Liver (tissue), 8 donors: ENCODE measurements at regions not wholly inside any gene's neighbourhood (a gene's known extent, or its start where the extent isn't known, plus 50 kb on each side); places are given as distances from the start of the nearest gene placed in this dataset.

Experiments
- DNase-seq: peaks from one replicate; pipeline ENCODE4 v3.0.0-alpha.2; 2017; ENCODE audit warnings: low spot score
- H3K27ac ChIP-seq, 2 donors: one replicate each; pipeline ENCODE4 v1.7.0; 2013; ENCODE audit warnings: inconsistent platforms in 2 of 2, low read length in 2 of 2, control low read depth in 1 of 2, low read depth in 1 of 2, mild to moderate bottlenecking in 1 of 2
- H3K27me3 ChIP-seq, 4 donors: one replicate each; pipeline versions ENCODE4 v1.6.1 to v1.7.0; 2013; ENCODE audit warnings: low read length in 3 of 4, inconsistent platforms in 1 of 4, mild to moderate bottlenecking in 1 of 4, moderate library complexity in 1 of 4; ENCODE audit not compliant: control insufficient read depth in 4 of 4, insufficient read depth in 4 of 4
- H3K36me3 ChIP-seq, 4 donors: one replicate each; pipeline versions ENCODE4 v1.6.1 to v1.7.0; 2013; ENCODE audit warnings: low read length in 3 of 4, mild to moderate bottlenecking in 3 of 4, low read depth in 1 of 4, moderate library complexity in 1 of 4; ENCODE audit not compliant: control insufficient read depth in 4 of 4, insufficient read depth in 3 of 4
- H3K4me1 ChIP-seq, 4 donors: one replicate each; pipeline versions ENCODE4 v1.6.1 to v1.7.0; 2013; ENCODE audit warnings: low read length in 3 of 4, mild to moderate bottlenecking in 3 of 4, moderate library complexity in 1 of 4; ENCODE audit not compliant: control insufficient read depth in 4 of 4, insufficient read depth in 4 of 4
- H3K4me3 ChIP-seq, 3 donors: one replicate each; pipeline versions ENCODE4 v1.6.1 to v1.7.0; 2013; ENCODE audit warnings: low read length in 3 of 3, control low read depth in 1 of 3, low read depth in 1 of 3, mild to moderate bottlenecking in 1 of 3
- H3K9ac ChIP-seq, 2 donors: one replicate each; pipeline ENCODE4 v1.7.0; 2013; ENCODE audit warnings: low read length in 2 of 2, mild to moderate bottlenecking in 2 of 2, moderate library complexity in 2 of 2, control low read depth in 1 of 2, low read depth in 1 of 2
- H3K9me3 ChIP-seq, 4 donors: one replicate each; pipeline versions ENCODE4 v1.6.1 to v1.7.0; 2013; ENCODE audit warnings: low read length in 3 of 4; ENCODE audit not compliant: control insufficient read depth in 4 of 4
- EGR1 ChIP-seq, 2 donors: IDR thresholded peaks; 2 replicates each; pipeline ENCODE4 v1.6.1; 2016 to 2018; ENCODE audit warnings: antibody characterized with exemption in 2 of 2, low read depth in 2 of 2
- FOXA2 ChIP-seq: IDR thresholded peaks from 2 replicates; pipeline ENCODE4 v1.6.1; 2016; ENCODE audit warnings: antibody characterized with exemption
- GABPA ChIP-seq, 2 donors: IDR thresholded peaks in 1 of 2; conservative IDR thresholded peaks in 1 of 2; 2 replicates each; pipeline ENCODE4 v1.6.1; 2016; ENCODE audit warnings: antibody characterized with exemption in 2 of 2, mild to moderate bottlenecking in 1 of 2, moderate library complexity in 1 of 2
- HNF4G ChIP-seq: IDR thresholded peaks from 2 replicates; pipeline ENCODE4 v1.6.1; 2016; ENCODE audit warnings: antibody characterized with exemption
- JUND ChIP-seq, 2 donors: IDR thresholded peaks; 2 replicates each; pipeline ENCODE4 v1.6.1; 2016; ENCODE audit warnings: antibody characterized with exemption in 2 of 2
- NR2F2 ChIP-seq: IDR thresholded peaks from 2 replicates; pipeline ENCODE4 v1.6.1; 2016; ENCODE audit warnings: antibody characterized with exemption
- RAD21 ChIP-seq, 2 donors: IDR thresholded peaks; 2 replicates each; pipeline ENCODE4 v1.6.1; 2016; ENCODE audit warnings: antibody characterized with exemption in 2 of 2, mild to moderate bottlenecking in 2 of 2
- RXRA ChIP-seq, 2 donors: IDR thresholded peaks; 2 replicates each; pipeline ENCODE4 v1.6.1; 2017 to 2018; ENCODE audit warnings: antibody characterized with exemption in 2 of 2, mild to moderate bottlenecking in 1 of 2
- SP1 ChIP-seq: IDR thresholded peaks from 2 replicates; pipeline ENCODE4 v1.6.1; 2018; ENCODE audit warnings: antibody characterized with exemption, mild to moderate bottlenecking
- TAF1 ChIP-seq: conservative IDR thresholded peaks from 2 replicates; pipeline ENCODE4 v1.6.1; 2016; ENCODE audit warnings: antibody characterized with exemption, mild to moderate bottlenecking
- YY1 ChIP-seq: IDR thresholded peaks from 2 replicates; pipeline ENCODE4 v1.6.1; 2016; ENCODE audit warnings: antibody characterized with exemption, mild to moderate bottlenecking
- WGBS: extraction: QIAGEN DNeasy Blood & Tissue Kit; methylation state at CpG from one replicate; pipeline ENCODE4 v1.1.7; 2013; 5-methylcytosine and 5-hydroxymethylcytosine counted together
- TF ChIP-seq, protein P1 (sequence below): fragments of 150-350 bp; IDR thresholded peaks from 2 replicates; pipeline ENCODE4 v1.5.1; 2017; ENCODE audit warnings: improper control_type of control experiment, low read depth, low read length; ENCODE audit not compliant: missing input control
- TF ChIP-seq, protein P2 (sequence below): IDR thresholded peaks from 2 replicates; pipeline ENCODE4 v1.6.1; 2016; ENCODE audit warnings: antibody characterized with exemption
- TF ChIP-seq, protein P3 (sequence below): IDR thresholded peaks from 2 replicates; pipeline ENCODE4 v1.6.1; 2016; ENCODE audit warnings: antibody characterized with exemption
- TF ChIP-seq, protein P4 (sequence below): IDR thresholded peaks from 2 replicates; pipeline ENCODE4 v1.6.1; 2016; ENCODE audit warnings: antibody characterized with exemption
- donor health status: healthy.
- donor health status: healthy.
- donor health status: healthy.
- donor health status: healthy.
- donor health status: healthy.

DNA sequence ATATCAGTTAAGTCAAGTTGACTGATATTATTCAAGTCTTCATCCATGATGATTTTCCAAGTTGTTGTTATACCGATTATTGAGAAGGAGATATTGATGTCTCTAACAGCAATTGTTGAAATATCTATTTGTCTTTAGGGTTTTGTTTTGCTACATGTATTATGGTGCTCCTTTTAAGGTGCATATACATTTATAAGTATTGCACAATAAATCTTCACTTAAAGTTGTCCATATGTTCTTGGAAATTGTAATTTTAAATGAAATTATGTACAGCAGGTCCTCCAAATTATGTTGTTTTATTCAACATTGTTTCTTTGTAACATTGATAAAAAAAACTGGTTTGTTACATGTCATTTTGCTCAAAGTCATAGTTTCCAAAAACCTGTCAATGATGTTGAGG lies 650.7 kb upstream of the CITED2 start:
- Histone ChIP-seq H3K4me1 (no peaks in the 10 kb centered on the region), H3K9me3 (peaks cover 0 to 8% (median 3%) of the 10 kb centered on the region in 4 donors), H3K27me3 (no peaks in the 10 kb centered on the region), H3K4me3 (no peak overlapping the region), H3K27ac (no peak overlapping the region), H3K9ac (no peak overlapping the region), H3K36me3 (no peaks in the 10 kb centered on the region)
- TF ChIP-seq HNF4G (no peak), RAD21 (IDR thresholded peaks at IDR 0.05) (no peak)
- TF ChIP-seq, protein P1, sequence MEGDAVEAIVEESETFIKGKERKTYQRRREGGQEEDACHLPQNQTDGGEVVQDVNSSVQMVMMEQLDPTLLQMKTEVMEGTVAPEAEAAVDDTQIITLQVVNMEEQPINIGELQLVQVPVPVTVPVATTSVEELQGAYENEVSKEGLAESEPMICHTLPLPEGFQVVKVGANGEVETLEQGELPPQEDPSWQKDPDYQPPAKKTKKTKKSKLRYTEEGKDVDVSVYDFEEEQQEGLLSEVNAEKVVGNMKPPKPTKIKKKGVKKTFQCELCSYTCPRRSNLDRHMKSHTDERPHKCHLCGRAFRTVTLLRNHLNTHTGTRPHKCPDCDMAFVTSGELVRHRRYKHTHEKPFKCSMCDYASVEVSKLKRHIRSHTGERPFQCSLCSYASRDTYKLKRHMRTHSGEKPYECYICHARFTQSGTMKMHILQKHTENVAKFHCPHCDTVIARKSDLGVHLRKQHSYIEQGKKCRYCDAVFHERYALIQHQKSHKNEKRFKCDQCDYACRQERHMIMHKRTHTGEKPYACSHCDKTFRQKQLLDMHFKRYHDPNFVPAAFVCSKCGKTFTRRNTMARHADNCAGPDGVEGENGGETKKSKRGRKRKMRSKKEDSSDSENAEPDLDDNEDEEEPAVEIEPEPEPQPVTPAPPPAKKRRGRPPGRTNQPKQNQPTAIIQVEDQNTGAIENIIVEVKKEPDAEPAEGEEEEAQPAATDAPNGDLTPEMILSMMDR: no peak
- 97% methylated on average over 1 of the region's 1 CpG for WGBS
- DNase-seq: no peak

DNA sequence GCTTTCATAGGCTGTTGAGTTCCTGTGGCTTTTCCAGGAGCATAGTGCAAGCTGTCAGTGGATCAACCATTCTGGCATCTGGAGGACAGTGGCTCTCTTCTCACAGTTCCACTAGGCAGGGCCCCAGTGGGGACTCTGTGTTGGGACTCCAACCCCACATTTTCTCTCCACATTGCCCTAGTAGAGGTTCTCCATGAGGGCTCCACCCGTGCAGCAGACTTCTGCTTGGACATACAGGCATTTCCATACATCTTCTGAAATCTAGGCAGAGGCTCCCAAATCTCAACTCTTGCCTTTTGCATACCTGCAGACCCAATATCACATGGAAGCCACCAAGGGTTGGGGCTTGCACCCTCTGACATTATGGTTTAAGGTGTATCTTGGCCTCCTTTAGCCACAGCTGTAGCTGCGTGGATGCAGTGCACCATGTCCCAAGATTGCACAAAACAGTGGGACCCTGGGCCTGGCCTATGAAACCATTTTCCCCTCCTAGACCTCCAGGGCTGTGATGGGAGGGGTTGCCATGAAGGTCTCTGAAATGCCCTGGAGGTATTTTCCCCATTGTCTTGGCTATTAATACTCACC lies 645.9 kb upstream of the CITED2 start:
- WGBS: 96% methylated on average over 2 of the region's 2 CpGs
- H3K4me1 ChIP-seq: peaks cover 0 to 1% (median 0%) of the 10 kb centered on the region in 4 donors
- DNase-seq: no peak

More for the DNA sequence above, 645.9 kb upstream of the CITED2 start:
- H3K4me3 ChIP-seq: no peak overlapping the region
- TF ChIP-seq EGR1 (IDR thresholded peaks at IDR 0.05; ENCODE audit: low read depth in 2 of 2) (no peak), SP1 (no peak), RXRA (IDR thresholded peaks at IDR 0.05) (no peak), TAF1 (no peak), JUND (IDR thresholded peaks at IDR 0.05) (no peak), RAD21 (IDR thresholded peaks at IDR 0.05) (no peak), GABPA (IDR thresholded peaks at IDR 0.05 in 1 of 2, conservative IDR thresholded peaks at IDR 0.05 in 1 of 2) (no peak), NR2F2 (no peak), YY1 (no peak), FOXA2 (no peak)
- TF ChIP-seq, protein P2, sequence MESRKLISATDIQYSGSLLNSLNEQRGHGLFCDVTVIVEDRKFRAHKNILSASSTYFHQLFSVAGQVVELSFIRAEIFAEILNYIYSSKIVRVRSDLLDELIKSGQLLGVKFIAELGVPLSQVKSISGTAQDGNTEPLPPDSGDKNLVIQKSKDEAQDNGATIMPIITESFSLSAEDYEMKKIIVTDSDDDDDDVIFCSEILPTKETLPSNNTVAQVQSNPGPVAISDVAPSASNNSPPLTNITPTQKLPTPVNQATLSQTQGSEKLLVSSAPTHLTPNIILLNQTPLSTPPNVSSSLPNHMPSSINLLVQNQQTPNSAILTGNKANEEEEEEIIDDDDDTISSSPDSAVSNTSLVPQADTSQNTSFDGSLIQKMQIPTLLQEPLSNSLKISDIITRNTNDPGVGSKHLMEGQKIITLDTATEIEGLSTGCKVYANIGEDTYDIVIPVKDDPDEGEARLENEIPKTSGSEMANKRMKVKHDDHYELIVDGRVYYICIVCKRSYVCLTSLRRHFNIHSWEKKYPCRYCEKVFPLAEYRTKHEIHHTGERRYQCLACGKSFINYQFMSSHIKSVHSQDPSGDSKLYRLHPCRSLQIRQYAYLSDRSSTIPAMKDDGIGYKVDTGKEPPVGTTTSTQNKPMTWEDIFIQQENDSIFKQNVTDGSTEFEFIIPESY: no peak
- TF ChIP-seq, protein P1: no peak
- TF ChIP-seq, protein P3, sequence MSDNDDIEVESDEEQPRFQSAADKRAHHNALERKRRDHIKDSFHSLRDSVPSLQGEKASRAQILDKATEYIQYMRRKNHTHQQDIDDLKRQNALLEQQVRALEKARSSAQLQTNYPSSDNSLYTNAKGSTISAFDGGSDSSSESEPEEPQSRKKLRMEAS: no peak
- TF ChIP-seq, protein P4, sequence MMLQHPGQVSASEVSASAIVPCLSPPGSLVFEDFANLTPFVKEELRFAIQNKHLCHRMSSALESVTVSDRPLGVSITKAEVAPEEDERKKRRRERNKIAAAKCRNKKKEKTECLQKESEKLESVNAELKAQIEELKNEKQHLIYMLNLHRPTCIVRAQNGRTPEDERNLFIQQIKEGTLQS: no peak
- peaks cover 0 to 12% (median 4%) of the 10 kb centered on the region in 4 donors for H3K9me3 ChIP-seq
- H3K9ac ChIP-seq: no peak overlapping the region
- H3K36me3 ChIP-seq: no peaks in the 10 kb centered on the region
- H3K27ac ChIP-seq: no peak overlapping the region
- no peaks in the 10 kb centered on the region for H3K27me3 ChIP-seq
